ENCODE measurements at regions not wholly inside any gene's neighbourhood (a gene's known extent, or its start where the extent isn't known, plus 50 kb on each side); places are given as distances from the start of the nearest gene placed in this dataset.
"Not testable (repeated sequence)": the region's sequence is repeated elsewhere in the genome, so short reads cannot be mapped to it uniquely, and the experiment has no call there.

GRCh38 chr10:81251457-81252115 is 623.4 kb upstream of the NRG3 start:
- Histone ChIP-seq H3K9me2 (ENCODE audit: insufficient read depth, low read length) (no peaks in the 10 kb centered on the region), H3K79me2 (ENCODE audit: insufficient read depth, low read depth, low read length) (no peaks in the 10 kb centered on the region), H3K4me2 (ENCODE audit: low read length) (no peak overlapping the region), H4K20me1 (ENCODE audit: insufficient read depth, low read length) (no peaks in the 10 kb centered on the region), H2AFZ (ENCODE audit: low read length) (no peak overlapping the region), H3K4me1 (ENCODE audit: insufficient read depth, low read length, poor library complexity, severe bottlenecking) (no peaks in the 10 kb centered on the region), H3K4me3 (ENCODE audit: low read depth, low read length, poor library complexity, severe bottlenecking) (no peak overlapping the region), H3K9me3 (ENCODE audit: low read length) (no peaks in the 10 kb centered on the region), H3K27ac (ENCODE audit: low read depth, low read length, poor library complexity, severe bottlenecking) (no peak overlapping the region), H3K36me3 (ENCODE audit: insufficient read depth, low read length) (no peaks in the 10 kb centered on the region)
- no TSS peak for BruUV-seq (replicated peaks)
- TF ChIP-seq, protein P1, sequence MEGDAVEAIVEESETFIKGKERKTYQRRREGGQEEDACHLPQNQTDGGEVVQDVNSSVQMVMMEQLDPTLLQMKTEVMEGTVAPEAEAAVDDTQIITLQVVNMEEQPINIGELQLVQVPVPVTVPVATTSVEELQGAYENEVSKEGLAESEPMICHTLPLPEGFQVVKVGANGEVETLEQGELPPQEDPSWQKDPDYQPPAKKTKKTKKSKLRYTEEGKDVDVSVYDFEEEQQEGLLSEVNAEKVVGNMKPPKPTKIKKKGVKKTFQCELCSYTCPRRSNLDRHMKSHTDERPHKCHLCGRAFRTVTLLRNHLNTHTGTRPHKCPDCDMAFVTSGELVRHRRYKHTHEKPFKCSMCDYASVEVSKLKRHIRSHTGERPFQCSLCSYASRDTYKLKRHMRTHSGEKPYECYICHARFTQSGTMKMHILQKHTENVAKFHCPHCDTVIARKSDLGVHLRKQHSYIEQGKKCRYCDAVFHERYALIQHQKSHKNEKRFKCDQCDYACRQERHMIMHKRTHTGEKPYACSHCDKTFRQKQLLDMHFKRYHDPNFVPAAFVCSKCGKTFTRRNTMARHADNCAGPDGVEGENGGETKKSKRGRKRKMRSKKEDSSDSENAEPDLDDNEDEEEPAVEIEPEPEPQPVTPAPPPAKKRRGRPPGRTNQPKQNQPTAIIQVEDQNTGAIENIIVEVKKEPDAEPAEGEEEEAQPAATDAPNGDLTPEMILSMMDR (conservative IDR thresholded peaks at IDR 0.05; ENCODE audit: low read length), result no peak
- no peak for TF ChIP-seq EZH2phosphoT487 (IDR thresholded peaks at IDR 0.05; ENCODE audit: borderline replicate concordance, low read depth, low read length)
- CTCF ChIA-PET (ENCODE audit: unreplicated experiment), result no interaction called here
- DNase-seq (ENCODE audit: low spot score), result no peak
- intact Hi-C loops (cut with micrococcal nuclease; ENCODE audit: unreplicated experiment), result no loop called here
- POLR2A ChIA-PET, result no interaction called here

DNA sequence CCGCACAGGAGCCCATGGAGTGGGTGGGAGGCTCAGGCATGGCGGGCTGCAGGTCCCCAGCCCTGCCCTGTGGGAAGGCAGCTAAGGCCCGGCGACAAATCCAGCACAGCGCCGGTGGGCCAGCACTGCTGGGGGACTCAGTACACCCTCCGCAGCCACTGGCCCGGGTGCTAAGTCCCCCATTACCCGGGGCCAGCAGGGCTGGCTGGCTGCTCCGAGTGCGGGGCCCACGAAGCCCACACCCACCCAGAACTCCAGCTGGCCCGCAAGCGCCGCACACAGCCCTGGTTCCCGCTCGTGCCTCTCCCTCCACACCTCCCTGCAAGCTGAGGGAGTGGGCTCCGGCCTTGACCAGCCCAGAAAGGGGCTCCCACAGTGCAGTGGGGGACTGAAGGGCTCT is 610.0 kb upstream of the NRG3 start:
- H3K27ac ChIP-seq (ENCODE audit: low read depth, low read length, poor library complexity, severe bottlenecking); H2AFZ ChIP-seq (ENCODE audit: low read length); H3K36me3 ChIP-seq (ENCODE audit: insufficient read depth, low read length); POLR2A ChIA-PET; H3K79me2 ChIP-seq (ENCODE audit: insufficient read depth, low read depth, low read length); intact Hi-C loops (cut with micrococcal nuclease; ENCODE audit: unreplicated experiment); DNase-seq (ENCODE audit: low spot score); H3K9me2 ChIP-seq (ENCODE audit: insufficient read depth, low read length); H3K4me3 ChIP-seq (ENCODE audit: low read depth, low read length, poor library complexity, severe bottlenecking); H4K20me1 ChIP-seq (ENCODE audit: insufficient read depth, low read length); H3K9me3 ChIP-seq (ENCODE audit: low read length); H3K4me1 ChIP-seq (ENCODE audit: insufficient read depth, low read length, poor library complexity, severe bottlenecking); CTCF ChIA-PET (ENCODE audit: unreplicated experiment); BruUV-seq (replicated peaks); H3K4me2 ChIP-seq (ENCODE audit: low read length): not testable (repeated sequence)

GRCh38 chr10:81270051-81270450 is 604.9 kb upstream of the NRG3 start:
- no peaks in the 10 kb centered on the region for H3K36me3 ChIP-seq (ENCODE audit: insufficient read depth, low read length)
- H3K4me2 ChIP-seq (ENCODE audit: low read length), result no peak overlapping the region
- intact Hi-C loops (cut with micrococcal nuclease; ENCODE audit: unreplicated experiment), result no loop called here
- no peaks in the 10 kb centered on the region for H4K20me1 ChIP-seq (ENCODE audit: insufficient read depth, low read length)
- no peaks in the 10 kb centered on the region for H3K79me2 ChIP-seq (ENCODE audit: insufficient read depth, low read depth, low read length)
- no peaks in the 10 kb centered on the region; the same call in 1 of the 2 replicates for H3K9me3 ChIP-seq (ENCODE audit: low read length)
- no peak overlapping the region for H2AFZ ChIP-seq (ENCODE audit: low read length)
- H3K4me1 ChIP-seq (ENCODE audit: insufficient read depth, low read length, poor library complexity, severe bottlenecking), result no peaks in the 10 kb centered on the region
- TF ChIP-seq, protein P1 (conservative IDR thresholded peaks at IDR 0.05; ENCODE audit: low read length), result no peak
- TF ChIP-seq EZH2phosphoT487 (IDR thresholded peaks at IDR 0.05; ENCODE audit: borderline replicate concordance, low read depth, low read length), result no peak
- BruUV-seq (replicated peaks), result no TSS peak
- CTCF ChIA-PET (ENCODE audit: unreplicated experiment), result no interaction called here
- no peak for DNase-seq (ENCODE audit: low spot score)
- H3K9me2 ChIP-seq (ENCODE audit: insufficient read depth, low read length), result no peaks in the 10 kb centered on the region
- H3K4me3 ChIP-seq (ENCODE audit: low read depth, low read length, poor library complexity, severe bottlenecking), result no peak overlapping the region
- H3K27ac ChIP-seq (ENCODE audit: low read depth, low read length, poor library complexity, severe bottlenecking), result no peak overlapping the region
- POLR2A ChIA-PET, result no interaction called here

Measured in OCI-LY7 (cell line).